ENCODE measurements at regions not wholly inside any gene's neighbourhood (a gene's known extent, or its start where the extent isn't known, plus 50 kb on each side); places are given as distances from the start of the nearest gene placed in this dataset.

DNA sequence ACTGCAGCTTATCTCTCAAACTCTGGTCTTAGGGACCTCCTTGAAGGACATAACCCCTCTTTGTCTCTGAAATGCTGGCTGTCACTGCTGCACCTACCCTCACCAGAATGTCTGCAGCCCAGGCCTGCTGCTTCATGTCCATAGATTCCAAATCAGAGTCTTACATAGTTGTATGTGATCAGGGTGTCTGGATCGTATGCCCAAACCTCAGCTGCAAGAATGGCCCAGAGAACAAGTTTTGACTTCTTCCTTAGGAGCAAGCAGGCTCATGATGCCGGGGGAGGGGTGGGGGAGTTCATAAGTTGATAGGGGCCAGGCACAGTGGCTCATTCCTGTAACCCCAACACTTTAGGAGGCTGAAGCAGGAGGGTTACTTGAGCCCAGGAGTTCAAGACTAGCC is 55.8 kb upstream of the RMDN2 start:
- no peak overlapping the region for H3K27ac ChIP-seq
- ATAC-seq (no peak), DNase-seq (no peak)
- no peaks in the 10 kb centered on the region for H3K27me3 ChIP-seq
- intact Hi-C loops (cut with DNase I) = no loop called here
- no peaks in the 10 kb centered on the region for H3K36me3 ChIP-seq
- no peaks in the 10 kb centered on the region for H3K9me3 ChIP-seq
- TF ChIP-seq, protein P1, sequence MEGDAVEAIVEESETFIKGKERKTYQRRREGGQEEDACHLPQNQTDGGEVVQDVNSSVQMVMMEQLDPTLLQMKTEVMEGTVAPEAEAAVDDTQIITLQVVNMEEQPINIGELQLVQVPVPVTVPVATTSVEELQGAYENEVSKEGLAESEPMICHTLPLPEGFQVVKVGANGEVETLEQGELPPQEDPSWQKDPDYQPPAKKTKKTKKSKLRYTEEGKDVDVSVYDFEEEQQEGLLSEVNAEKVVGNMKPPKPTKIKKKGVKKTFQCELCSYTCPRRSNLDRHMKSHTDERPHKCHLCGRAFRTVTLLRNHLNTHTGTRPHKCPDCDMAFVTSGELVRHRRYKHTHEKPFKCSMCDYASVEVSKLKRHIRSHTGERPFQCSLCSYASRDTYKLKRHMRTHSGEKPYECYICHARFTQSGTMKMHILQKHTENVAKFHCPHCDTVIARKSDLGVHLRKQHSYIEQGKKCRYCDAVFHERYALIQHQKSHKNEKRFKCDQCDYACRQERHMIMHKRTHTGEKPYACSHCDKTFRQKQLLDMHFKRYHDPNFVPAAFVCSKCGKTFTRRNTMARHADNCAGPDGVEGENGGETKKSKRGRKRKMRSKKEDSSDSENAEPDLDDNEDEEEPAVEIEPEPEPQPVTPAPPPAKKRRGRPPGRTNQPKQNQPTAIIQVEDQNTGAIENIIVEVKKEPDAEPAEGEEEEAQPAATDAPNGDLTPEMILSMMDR (IDR thresholded peaks at IDR 0.05) = no peak
- no peak overlapping the region for H3K4me3 ChIP-seq
- peaks cover 5 to 14% of the 10 kb centered on the region in 2 donors for H3K4me1 ChIP-seq

DNA sequence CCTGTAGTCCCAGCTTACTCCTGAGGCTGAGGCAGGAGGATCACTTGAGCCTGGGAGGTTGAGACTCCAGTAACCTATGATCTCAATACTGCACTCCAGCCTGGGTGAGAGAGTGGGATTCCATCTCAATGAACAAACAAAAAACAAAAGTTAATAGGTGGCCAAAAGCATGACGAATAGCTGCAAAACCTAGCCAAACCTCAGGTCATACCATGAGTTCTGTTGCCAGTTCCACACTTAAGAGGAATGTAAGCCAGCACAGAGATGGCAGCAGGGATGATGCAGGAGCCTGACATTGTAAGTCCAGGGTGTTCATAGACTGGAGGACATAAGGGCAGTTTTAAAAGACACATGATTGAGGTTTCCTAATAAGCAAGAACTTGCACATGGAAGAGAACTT is 55.3 kb upstream of the RMDN2 start:
- TF ChIP-seq, protein P1 (IDR thresholded peaks at IDR 0.05) = no peak
- Histone ChIP-seq H3K4me1 (peaks cover 5 to 14% of the 10 kb centered on the region in 2 donors), H3K9me3 (no peaks in the 10 kb centered on the region), H3K36me3 (no peaks in the 10 kb centered on the region), H3K4me3 (no peak overlapping the region), H3K27ac (no peak overlapping the region), H3K27me3 (no peaks in the 10 kb centered on the region)
- intact Hi-C loops (cut with DNase I) = loop anchor here in 1 of 2 donors (10.0 kb wide), 1 partner anchor 455 kb away; no protein-coding TSS in a partner anchor
- no peak for DNase-seq
- ATAC-seq = no peak

DNA sequence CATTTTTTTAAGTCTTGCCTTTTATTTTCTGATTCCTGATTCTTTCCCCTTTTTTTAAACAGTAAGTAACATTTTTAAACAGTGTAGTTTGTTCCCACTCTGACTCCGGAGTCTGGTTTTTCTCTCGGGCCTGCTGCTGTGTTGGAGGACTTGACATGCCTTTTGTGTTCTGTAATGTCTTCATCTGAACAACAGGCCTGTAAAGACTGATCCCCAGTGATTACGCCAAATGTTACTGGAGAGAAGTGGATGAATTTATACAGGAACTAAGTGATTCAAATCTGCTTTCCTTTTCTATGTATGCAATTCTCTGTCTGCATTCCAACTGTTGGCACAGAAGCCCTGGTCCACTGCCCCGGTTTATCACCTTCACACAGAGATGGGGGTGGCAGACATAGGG is 54.3 kb upstream of the RMDN2 start:
- Histone ChIP-seq H3K4me3 (no peak overlapping the region), H3K27ac (no peak overlapping the region), H3K27me3 (no peaks in the 10 kb centered on the region), H3K4me1 (peaks cover 5 to 14% of the 10 kb centered on the region in 2 donors), H3K36me3 (no peaks in the 10 kb centered on the region), H3K9me3 (no peaks in the 10 kb centered on the region)
- TF ChIP-seq, protein P1 (IDR thresholded peaks at IDR 0.05) = no peak
- intact Hi-C loops (cut with DNase I) = loop anchor here in 1 of 2 donors (10.0 kb wide), 1 partner anchor 456 kb away; no protein-coding TSS in a partner anchor
- no peak for ATAC-seq
- DNase-seq = no peak

DNA sequence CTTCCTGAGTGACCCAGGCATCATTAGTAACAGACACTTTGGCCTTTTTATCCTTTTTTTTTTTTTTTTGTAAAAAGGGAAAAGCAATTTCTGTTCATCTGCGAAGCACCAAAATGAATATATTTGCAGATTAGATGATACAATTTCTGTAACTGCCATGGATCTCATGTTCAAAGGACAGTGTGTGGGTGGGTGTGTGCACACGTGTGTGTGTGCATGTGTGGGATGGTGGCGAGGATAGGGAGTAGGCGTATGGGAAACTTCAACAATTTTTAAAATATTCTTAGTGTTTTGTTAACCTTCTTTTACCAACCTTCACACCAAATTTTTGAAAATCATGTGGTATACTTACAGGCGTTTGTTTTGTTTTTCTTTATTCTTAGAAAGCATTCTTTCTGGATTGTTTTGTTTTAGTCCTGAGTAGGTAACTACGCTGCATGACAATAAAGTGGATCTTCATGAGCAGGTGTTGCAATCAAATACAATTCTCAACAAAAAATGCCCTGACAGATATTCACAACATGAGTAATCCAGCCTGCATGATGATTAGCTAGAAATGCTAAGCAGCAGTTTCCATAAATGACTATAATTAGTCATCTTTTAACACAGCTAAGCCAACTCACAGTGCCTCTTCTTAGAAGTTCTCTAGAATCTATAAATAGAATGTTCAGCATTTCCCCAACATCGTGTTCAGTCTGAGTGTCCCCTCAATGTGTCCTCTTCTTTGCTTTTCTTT is 53.5 kb upstream of the RMDN2 start:
- H3K27me3 ChIP-seq = no peaks in the 10 kb centered on the region
- H3K27ac ChIP-seq = no peak overlapping the region
- no peaks in the 10 kb centered on the region for H3K9me3 ChIP-seq
- TF ChIP-seq, protein P1 (IDR thresholded peaks at IDR 0.05) = no peak
- DNase-seq (no peak), ATAC-seq (peak; percentile 57)
- H3K4me3 ChIP-seq = no peak overlapping the region
- intact Hi-C loops (cut with DNase I) = loop anchor here in 1 of 2 donors (10.0 kb wide), 1 partner anchor 457 kb away; no protein-coding TSS in a partner anchor
- no peaks in the 10 kb centered on the region for H3K36me3 ChIP-seq
- peaks cover 5 to 14% of the 10 kb centered on the region in 2 donors for H3K4me1 ChIP-seq

DNA sequence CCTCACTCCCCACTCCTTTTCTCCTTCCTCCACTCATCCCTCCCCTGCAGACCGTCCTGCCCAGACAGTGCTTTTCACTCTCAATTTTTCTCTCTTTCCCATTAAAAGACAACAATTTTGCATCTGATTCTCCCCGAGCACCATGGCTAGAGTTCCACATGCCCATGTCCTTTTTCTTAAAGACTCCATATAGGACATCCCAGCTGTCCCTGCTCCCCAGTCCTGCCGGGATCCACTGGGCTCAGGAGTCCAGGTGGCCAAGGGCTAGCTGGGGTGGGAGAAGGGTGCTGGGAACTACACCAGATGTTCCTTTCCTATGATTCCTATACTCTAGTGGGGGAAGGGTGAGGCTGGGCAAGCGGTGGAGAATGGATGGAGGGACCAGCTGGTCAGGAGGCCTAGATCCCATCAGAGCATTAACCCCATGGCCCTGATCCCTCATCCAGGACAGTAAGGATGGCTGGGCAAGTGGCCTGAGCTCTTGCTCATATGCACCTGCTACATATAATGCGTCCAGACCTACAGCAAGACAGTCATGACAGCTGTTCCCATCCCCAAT is 52.8 kb upstream of the RMDN2 start:
- intact Hi-C loops (cut with DNase I) = loop anchor here in 1 of 2 donors (10.0 kb wide), 1 partner anchor 457 kb away; no protein-coding TSS in a partner anchor
- no peak overlapping the region for H3K4me3 ChIP-seq
- H3K27ac ChIP-seq = no peak overlapping the region
- TF ChIP-seq, protein P1 (IDR thresholded peaks at IDR 0.05) = no peak
- H3K9me3 ChIP-seq = no peaks in the 10 kb centered on the region
- no peak for DNase-seq
- H3K36me3 ChIP-seq = no peaks in the 10 kb centered on the region
- no peak for ATAC-seq
- H3K4me1 ChIP-seq = peaks cover 5 to 11% of the 10 kb centered on the region in 2 donors
- no peaks in the 10 kb centered on the region for H3K27me3 ChIP-seq

All from left lung (tissue), 4 donors.